Activated naive CD8-positive, alpha-beta T cell treated with anti-CD3 and anti-CD28 coated beads for 36 hours (primary cell): ENCODE measurements at regions not wholly inside any gene's neighbourhood (a gene's known extent, or its start where the extent isn't known, plus 50 kb on each side); places are given as distances from the start of the nearest gene placed in this dataset.

Experiments used
- DNase-seq: peaks from one replicate; pipeline ENCODE4 v3.0.0; 2021
- H3K27ac Mint-ChIP-seq: one replicate; pipeline ENCODE4 v1.8.0; 2022; ENCODE audit warnings: mild to moderate bottlenecking, moderate library complexity, mixed read lengths
- H3K27me3 Mint-ChIP-seq: one replicate; pipeline ENCODE4 v1.8.0; 2022; ENCODE audit warnings: mild to moderate bottlenecking, mixed read lengths
- H3K36me3 Mint-ChIP-seq: one replicate; pipeline ENCODE4 v1.8.0; 2021; ENCODE audit warnings: mild to moderate bottlenecking, mixed read lengths
- H3K4me1 Mint-ChIP-seq: one replicate; pipeline ENCODE4 v1.8.0; 2021; ENCODE audit warnings: mixed read lengths
- H3K4me3 Mint-ChIP-seq: one replicate; pipeline ENCODE4 v1.8.0; 2022; ENCODE audit warnings: mild to moderate bottlenecking, moderate library complexity, mixed read lengths
- H3K9me3 Mint-ChIP-seq: one replicate; pipeline ENCODE4 v1.8.0; 2022; ENCODE audit warnings: mixed read lengths

DNA sequence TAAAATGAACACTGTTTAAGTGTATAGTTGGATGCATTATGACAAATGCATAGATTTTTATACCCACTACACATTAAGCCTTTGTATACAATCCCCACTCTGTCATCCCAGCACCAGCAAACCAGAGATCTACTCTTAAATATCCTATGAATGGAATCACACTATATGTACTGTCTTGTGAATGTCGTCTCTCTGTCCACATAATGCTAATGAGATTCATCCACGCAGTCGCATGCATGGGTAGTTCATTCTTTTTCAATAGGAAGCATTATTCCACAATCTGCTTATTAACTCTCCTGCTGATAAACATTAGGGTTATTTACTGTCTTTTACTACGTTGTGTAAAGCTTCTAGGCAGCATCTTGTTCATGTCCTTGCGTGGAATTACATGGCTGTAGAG, 892.3 kb downstream of the LTN1 start:
- DNase-seq: no peak
- no peak overlapping the region for H3K4me3 Mint-ChIP-seq
- no peaks in the 10 kb centered on the region for H3K9me3 Mint-ChIP-seq
- H3K36me3 Mint-ChIP-seq: no peaks in the 10 kb centered on the region
- no peaks in the 10 kb centered on the region for H3K27me3 Mint-ChIP-seq
- H3K4me1 Mint-ChIP-seq: no peaks in the 10 kb centered on the region
- H3K27ac Mint-ChIP-seq: no peak overlapping the region

DNA sequence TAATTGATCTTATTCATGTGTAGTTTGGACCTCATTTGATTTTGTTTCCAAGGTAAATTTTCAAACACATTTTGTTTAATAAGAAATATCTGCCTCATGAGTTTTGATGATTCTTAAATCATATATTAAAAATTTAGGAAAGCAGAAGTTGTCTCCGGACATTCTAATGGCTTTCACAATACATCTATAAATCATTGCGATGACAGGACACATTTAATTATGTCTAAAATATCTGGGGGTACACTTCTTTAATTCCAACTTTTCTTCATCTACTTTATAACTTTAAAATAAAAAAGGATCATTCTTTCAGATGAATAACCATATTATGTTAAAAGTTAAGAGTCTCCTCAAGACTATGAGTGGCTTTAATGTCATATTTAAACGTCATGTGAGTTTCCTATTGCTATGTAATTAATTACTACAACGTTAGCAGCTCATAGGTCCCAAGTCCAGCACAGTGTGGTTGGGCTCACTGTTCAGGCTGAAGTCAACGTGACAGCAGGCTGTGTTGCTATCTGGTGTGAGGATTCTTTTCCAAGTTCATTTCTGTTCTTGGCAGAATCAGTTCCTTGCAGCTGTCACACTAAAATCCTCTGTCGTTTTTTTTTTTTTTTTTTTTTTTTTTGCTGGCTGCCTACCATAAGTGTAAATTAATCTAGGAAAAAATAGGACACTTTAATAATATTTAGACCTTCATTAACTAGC, 893.5 kb downstream of the LTN1 start:
- Mint-ChIP-seq H3K36me3 (no peaks in the 10 kb centered on the region), H3K27ac (no peak overlapping the region), H3K4me3 (no peak overlapping the region), H3K27me3 (no peaks in the 10 kb centered on the region), H3K4me1 (no peaks in the 10 kb centered on the region), H3K9me3 (no peaks in the 10 kb centered on the region)
- no peak for DNase-seq

DNA sequence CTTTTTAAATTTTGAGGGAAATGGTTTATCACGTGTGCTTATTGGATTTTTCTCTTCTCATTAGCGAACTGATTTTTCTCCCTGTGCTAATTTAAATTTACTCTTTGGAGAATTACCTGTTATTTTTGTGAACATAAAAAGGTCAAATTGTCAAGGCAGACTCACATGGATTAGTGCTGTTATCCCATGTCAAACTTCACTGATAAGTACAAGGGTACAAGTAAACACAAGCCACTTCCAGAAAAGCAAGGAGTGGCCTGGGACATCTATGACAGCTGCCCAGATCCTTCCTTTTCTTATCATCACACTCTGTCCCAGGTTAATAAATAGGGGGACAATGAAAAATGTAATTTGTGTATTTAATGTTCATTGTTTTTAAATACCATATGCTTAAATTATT, 901.2 kb downstream of the LTN1 start:
- Mint-ChIP-seq H3K4me3 (no peak overlapping the region), H3K36me3 (no peaks in the 10 kb centered on the region), H3K27me3 (no peaks in the 10 kb centered on the region), H3K27ac (no peak overlapping the region), H3K9me3 (no peaks in the 10 kb centered on the region), H3K4me1 (peaks cover 2% of the 10 kb centered on the region)
- DNase-seq: no peak

DNA sequence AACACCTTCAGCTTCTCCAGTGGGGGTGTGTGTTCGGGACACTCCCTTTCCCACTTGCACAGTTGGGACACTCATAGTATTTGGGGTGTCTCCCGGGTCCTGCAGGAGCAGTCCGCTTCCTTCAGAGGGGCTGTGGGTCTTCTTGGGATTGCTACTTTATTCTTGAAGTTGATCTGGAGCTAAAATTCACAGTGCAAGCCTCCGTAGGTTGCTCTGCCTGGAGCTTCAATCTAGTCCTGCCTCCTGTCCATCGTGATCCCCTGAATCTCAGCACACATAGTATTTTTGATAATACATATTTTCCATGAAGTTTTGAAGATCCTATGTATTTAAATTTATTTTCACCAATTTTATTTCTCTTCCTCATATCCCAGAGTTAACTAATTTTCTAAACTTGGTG, 902.1 kb downstream of the LTN1 start:
- Mint-ChIP-seq H3K27me3 (no peaks in the 10 kb centered on the region), H3K27ac (no peak overlapping the region), H3K36me3 (no peaks in the 10 kb centered on the region), H3K4me1 (peaks cover 2% of the 10 kb centered on the region), H3K4me3 (no peak overlapping the region), H3K9me3 (no peaks in the 10 kb centered on the region)
- DNase-seq: no peak

DNA sequence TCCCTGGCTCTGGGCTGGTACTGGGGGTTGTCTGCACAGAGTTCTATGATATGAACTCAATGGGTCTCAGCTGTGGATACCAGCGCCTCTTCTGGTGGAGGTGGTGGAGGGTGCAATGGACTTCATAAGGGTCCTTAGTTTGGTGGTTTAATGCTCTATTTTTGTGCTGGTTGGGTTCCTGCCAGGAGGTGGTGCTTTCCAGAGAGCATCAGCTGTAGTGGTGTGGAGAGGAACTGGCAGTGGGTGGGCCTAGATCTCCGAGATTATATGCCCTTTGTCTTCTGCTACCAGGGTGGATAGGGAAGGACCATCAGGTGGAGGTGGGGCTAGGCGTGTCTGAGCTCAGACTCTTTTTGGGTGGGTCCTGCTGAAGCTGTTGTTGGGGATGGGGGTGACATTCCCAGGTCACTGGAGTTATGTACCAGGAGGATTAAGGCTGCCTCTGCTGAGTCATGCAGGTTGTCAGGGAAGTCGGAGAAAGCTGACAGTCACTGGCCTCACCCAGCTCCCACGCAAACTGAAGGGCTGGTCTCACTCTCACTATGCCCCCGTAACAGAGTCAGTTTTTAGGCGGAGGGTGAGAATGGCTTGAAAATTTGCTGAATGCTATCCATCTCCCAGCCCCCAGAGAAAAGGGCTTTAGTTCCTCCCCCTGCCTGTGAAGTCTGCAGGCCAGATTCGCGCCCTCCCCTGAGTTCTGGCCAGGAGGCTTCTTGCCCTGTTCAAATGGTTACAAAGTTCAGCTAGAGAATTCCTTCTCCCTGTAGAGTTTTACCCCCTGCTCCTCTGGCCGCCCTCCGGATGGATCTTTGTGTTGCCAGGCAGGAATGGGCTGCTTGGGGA, 902.9 kb downstream of the LTN1 start:
- H3K36me3 Mint-ChIP-seq: no peaks in the 10 kb centered on the region

DNA sequence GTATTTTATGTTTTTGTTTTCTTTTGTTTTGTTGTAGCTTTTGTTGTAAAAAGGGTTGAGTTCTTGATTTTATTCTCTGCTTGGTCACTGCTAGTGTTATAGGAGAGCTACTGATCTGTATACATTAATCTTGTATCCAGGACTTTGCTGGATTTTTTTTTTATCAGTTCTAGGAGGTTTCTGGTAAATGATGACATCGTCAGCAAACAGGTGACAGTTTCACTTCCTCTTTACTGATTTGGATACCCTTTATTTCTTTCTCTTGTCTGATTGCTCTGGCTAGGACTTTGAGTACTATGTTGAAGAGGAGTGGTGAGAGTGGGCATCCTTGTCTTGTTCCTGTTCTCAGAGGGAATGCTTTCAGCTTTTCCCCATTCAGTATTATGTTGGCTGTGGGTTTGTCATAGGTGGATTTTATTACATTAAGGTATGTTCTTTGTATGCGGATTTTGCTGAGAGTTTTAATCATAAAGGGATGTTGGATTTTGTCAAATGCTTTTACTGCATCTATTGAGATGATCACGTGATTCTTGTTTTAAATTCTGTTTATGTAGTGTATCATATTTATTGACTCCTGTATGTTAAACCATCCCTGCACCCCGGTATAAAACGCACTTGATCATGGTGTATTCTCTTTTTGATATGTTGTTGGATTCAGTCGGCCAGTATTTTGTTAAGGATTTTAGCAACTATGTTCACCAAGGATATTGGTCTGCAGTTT, 905.7 kb downstream of the LTN1 start:
- DNase-seq: no peak
- Mint-ChIP-seq H3K27me3 (no peaks in the 10 kb centered on the region), H3K27ac (no peak overlapping the region), H3K9me3 (no peaks in the 10 kb centered on the region), H3K36me3 (no peaks in the 10 kb centered on the region), H3K4me3 (no peak overlapping the region), H3K4me1 (peaks cover 2% of the 10 kb centered on the region)

More for the DNA sequence above, 902.9 kb downstream of the LTN1 start:
- Mint-ChIP-seq H3K27ac (no peak overlapping the region), H3K4me3 (no peak overlapping the region), H3K27me3 (no peaks in the 10 kb centered on the region), H3K9me3 (no peaks in the 10 kb centered on the region), H3K4me1 (peaks cover 2% of the 10 kb centered on the region)
- no peak for DNase-seq

DNA sequence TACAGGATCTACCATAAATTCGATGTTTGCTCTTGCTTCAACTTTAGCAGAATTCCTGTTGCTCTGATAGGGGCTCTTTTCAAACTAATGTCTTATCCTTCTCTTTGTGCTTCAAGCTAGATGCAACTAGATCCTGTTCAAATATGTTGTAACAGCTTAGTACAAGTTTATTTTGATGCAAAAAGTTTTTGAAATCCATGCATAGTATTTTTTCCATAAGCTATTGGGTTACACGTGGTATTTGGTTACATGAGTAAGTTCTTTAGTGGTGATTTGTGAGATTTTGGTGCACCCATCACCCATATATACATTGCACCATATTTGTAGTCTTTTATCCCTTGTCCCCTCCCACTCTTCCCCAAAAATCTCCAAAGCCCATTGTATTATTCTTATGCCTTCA, 907.7 kb downstream of the LTN1 start:
- Mint-ChIP-seq H3K36me3 (no peaks in the 10 kb centered on the region), H3K9me3 (no peaks in the 10 kb centered on the region), H3K4me3 (no peak overlapping the region), H3K4me1 (peaks cover 2% of the 10 kb centered on the region), H3K27me3 (no peaks in the 10 kb centered on the region), H3K27ac (no peak overlapping the region)
- DNase-seq: no peak

DNA sequence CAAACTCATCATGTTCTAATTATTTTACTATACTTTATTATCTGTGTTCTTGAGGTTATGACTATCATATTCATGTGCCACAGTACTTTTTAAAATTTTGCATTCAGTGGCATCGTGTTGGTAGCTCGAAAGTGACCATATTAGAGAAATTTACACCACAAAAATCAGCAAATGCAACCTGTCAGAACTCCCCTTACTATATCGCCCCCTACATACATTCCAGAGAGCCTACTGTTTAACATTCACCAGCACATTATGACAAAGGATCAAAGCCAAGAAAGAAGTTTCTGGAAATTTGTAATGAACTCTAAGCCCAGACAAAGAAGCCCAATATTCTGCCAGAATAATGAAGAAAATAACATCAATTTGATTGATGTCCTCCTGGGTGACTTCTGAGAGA, 909.3 kb downstream of the LTN1 start:
- H3K27ac Mint-ChIP-seq: no peak overlapping the region
- no peaks in the 10 kb centered on the region for H3K27me3 Mint-ChIP-seq
- H3K4me3 Mint-ChIP-seq: no peak overlapping the region
- no peaks in the 10 kb centered on the region for H3K36me3 Mint-ChIP-seq
- H3K4me1 Mint-ChIP-seq: peaks cover 2% of the 10 kb centered on the region
- DNase-seq: no peak
- no peaks in the 10 kb centered on the region for H3K9me3 Mint-ChIP-seq

DNA sequence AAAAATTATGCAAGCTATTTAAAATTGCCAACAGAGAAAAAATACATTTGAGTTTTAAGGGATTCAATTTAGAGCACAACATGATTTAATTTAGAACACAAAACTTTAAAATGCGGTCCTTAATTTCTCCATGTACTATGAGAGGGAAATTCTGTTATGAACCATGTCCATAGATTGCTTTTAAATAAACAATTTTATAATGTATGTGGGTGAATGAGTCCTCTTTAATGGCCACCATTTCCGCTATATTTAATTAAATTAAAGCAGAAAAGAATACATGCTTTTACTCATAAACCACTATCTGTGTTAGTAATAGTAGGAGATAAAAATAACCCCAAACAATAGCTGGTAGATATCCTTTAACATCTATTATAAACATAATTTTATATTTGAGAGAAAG, 914.6 kb downstream of the LTN1 start:
- Mint-ChIP-seq H3K27me3 (no peaks in the 10 kb centered on the region), H3K9me3 (no peaks in the 10 kb centered on the region), H3K4me3 (no peak overlapping the region), H3K27ac (no peak overlapping the region), H3K36me3 (no peaks in the 10 kb centered on the region), H3K4me1 (no peaks in the 10 kb centered on the region)
- DNase-seq: no peak

DNA sequence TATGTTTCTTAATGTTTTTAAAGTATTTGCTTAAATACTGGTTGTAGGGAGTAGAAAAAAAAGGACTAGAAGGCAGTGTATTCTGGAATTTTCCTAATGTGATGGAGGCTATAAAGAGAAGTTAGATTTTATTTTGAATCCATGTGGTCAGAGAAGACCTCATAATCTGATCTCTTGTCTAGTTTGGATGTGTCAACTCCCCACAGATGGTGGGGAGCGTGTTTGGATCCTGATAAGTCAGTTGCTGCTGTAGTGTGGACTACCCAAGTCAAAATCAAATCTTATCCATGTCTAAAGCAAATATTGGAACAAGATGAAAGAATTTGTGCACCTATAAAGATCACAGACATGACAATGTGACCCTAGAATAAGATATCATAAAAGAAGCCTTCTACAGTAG, 918.0 kb downstream of the LTN1 start:
- DNase-seq: no peak
- no peak overlapping the region for H3K27ac Mint-ChIP-seq
- H3K9me3 Mint-ChIP-seq: no peaks in the 10 kb centered on the region
- H3K4me1 Mint-ChIP-seq: no peaks in the 10 kb centered on the region
- no peaks in the 10 kb centered on the region for H3K36me3 Mint-ChIP-seq
- H3K4me3 Mint-ChIP-seq: no peak overlapping the region
- H3K27me3 Mint-ChIP-seq: no peaks in the 10 kb centered on the region

DNA sequence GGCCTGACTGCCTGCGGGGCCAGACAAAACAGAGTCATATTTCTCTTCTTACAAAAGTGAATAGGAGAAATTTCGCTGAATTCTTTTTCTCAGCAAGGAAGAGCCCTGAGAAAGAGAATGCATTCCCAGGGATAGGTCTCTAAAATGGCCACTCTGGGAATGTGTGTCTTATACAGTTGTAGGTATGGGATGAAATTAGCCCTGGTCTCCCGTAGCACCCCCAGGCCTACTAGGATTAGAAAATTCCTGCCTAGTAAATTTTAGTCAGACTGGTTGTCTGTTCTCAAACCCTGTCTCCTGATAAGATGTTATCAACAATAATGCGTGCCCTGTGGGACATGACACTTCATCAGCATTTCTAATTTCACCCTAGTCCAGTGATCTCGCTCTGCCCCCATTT, 920.1 kb downstream of the LTN1 start:
- Mint-ChIP-seq H3K4me1 (no peaks in the 10 kb centered on the region), H3K9me3 (no peaks in the 10 kb centered on the region), H3K36me3 (no peaks in the 10 kb centered on the region), H3K4me3 (no peak overlapping the region), H3K27ac (no peak overlapping the region), H3K27me3 (no peaks in the 10 kb centered on the region)
- no peak for DNase-seq

DNA sequence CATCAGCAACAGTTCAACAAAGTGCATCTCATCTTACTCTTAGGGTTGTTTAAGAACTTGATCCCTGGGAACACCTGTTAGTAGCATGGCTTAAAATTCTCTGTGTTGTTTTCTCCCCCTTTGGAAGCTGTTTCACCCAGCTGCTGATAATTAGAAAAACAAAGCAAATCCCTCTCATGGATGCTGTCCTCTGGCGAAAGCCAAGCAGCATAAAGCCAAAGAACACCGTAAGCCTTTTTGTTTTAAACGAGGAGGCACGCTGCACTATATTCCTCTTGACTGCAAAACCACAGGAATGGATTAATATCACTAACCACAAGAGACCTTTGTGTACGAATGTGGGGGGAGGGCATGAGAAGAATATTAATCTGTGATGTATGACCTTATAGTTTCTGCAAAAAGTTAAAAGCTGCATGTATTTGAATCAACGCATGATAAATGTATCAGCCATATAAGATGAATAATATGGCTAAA, 923.2 kb downstream of the LTN1 start:
- DNase-seq: no peak
- H3K27me3 Mint-ChIP-seq: peaks cover 4% of the 10 kb centered on the region
- no peak overlapping the region for H3K27ac Mint-ChIP-seq
- H3K4me1 Mint-ChIP-seq: peaks cover 6% of the 10 kb centered on the region
- no peaks in the 10 kb centered on the region for H3K36me3 Mint-ChIP-seq
- H3K4me3 Mint-ChIP-seq: no peak overlapping the region
- H3K9me3 Mint-ChIP-seq: no peaks in the 10 kb centered on the region

DNA sequence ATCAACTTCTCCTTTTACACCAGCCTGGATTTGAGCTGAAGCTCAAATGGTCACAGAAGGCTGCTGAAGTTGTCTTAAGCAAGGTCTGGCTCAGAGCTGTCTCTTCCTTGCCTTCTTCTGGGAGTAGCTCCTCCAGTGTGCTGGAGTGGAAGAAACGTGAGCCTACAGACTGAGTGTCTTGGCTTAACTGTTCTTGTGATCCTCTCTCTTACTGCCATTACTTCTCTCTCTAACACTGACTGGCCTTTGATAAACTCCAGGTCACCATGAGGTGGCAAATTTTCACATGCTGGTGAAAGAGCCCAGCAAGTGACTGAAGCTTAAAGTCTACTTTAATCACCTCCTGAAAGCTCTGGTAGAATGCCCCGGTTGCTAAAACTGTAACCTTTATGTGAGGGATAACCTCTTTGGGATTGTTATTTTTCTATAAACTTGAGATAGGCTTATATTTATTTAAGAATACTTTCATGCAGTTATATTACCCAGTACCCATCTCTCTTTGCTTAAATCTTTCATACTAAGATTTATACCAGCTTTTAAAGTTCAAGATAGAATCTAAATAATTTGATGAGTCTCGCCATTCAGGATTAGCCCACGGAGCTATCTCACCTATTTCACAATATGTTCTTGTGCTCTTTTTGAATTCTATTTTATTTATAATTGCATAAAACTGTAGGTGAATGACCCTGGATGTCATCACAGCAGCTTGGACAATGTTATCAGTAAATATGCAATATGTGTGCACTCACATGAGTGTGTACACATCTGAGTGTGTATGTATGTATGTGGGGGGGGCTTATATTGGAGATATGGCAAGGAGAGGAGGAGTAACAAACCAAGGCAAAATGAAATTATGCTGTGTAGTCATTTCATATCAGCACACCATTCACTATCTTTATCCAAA, 924.0 kb downstream of the LTN1 start:
- no peak overlapping the region for H3K27ac Mint-ChIP-seq
- no peaks in the 10 kb centered on the region for H3K9me3 Mint-ChIP-seq
- H3K36me3 Mint-ChIP-seq: no peaks in the 10 kb centered on the region
- H3K27me3 Mint-ChIP-seq: peaks cover 4% of the 10 kb centered on the region
- no peak overlapping the region for H3K4me3 Mint-ChIP-seq
- H3K4me1 Mint-ChIP-seq: peaks cover 6% of the 10 kb centered on the region
- no peak for DNase-seq

DNA sequence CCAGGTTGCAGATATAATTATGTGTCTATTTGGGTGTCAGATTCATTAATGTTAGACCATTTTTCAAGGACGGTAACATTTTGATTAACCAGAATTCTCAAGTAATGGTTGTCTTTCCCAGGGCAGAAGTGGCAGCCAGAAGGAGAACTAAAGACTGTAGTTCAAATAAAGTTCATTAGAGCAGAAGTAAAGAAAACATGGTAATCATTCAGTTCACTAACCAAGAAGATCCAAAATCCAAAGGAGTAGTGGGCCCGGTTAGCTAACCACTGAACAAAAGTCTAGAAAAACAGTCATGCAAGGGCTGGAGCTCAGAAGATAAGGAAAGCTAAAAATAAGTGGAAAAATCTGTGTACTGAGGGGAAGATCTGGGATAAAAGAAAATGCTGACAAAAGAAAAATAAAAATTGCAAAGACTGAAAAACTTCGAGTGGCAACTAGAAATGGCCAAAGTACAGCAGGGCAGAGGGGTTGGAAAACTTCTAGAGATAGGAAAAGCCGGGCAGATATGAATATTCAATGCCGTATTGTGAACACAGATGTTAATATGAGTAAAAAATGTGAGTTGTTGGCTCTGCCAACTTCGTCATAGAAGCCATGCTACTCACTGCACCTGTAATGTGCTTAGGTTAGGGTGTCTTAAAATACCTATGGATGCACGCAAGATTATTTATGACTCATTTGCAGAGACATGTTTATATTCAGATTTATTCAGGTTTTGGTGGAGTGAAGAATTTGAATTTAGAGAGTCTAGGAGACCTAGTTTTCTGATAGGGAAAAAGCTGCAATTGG, 925.9 kb downstream of the LTN1 start:
- Mint-ChIP-seq H3K4me1 (peaks cover 6% of the 10 kb centered on the region), H3K9me3 (no peaks in the 10 kb centered on the region), H3K27ac (peak overlapping the region; percentile 38), H3K4me3 (no peak overlapping the region), H3K27me3 (peaks cover 4% of the 10 kb centered on the region), H3K36me3 (no peaks in the 10 kb centered on the region)
- no peak for DNase-seq
